ENCODE measurements at regions not wholly inside any gene's neighbourhood (a gene's known extent, or its start where the extent isn't known, plus 50 kb on each side); places are given as distances from the start of the nearest gene placed in this dataset.

DNA sequence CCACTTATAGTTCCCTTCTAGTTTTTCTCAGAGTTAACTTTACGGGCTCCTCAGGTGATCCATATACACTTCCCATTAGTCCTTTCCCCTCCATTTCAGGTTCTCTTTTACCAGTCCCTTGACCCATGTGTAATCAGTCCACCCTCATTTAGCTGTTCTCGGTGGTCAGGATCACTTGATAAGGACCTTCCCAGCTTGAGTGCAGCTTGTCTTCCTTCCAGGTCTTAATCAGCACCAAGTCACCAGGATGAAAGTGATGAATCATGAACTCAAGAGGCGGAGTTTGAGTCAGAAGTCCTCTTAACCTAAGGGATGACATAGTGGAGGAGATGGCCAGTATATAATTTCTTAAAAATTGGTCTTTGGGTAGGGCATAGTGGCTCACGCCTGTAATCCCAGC lies 63.1 kb upstream of the CNTNAP2 start:
- TF ChIP-seq, protein P1, sequence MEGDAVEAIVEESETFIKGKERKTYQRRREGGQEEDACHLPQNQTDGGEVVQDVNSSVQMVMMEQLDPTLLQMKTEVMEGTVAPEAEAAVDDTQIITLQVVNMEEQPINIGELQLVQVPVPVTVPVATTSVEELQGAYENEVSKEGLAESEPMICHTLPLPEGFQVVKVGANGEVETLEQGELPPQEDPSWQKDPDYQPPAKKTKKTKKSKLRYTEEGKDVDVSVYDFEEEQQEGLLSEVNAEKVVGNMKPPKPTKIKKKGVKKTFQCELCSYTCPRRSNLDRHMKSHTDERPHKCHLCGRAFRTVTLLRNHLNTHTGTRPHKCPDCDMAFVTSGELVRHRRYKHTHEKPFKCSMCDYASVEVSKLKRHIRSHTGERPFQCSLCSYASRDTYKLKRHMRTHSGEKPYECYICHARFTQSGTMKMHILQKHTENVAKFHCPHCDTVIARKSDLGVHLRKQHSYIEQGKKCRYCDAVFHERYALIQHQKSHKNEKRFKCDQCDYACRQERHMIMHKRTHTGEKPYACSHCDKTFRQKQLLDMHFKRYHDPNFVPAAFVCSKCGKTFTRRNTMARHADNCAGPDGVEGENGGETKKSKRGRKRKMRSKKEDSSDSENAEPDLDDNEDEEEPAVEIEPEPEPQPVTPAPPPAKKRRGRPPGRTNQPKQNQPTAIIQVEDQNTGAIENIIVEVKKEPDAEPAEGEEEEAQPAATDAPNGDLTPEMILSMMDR (optimal IDR thresholded peaks at IDR 0.05 in 1 of 3, IDR thresholded peaks at IDR 0.05 in 1 of 3, conservative IDR thresholded peaks at IDR 0.05 in 1 of 3; ENCODE audit: extremely low read depth in 1 of 3, insufficient read depth in 2 of 3, low read length in 3 of 3), result no peak
- TF ChIP-seq EZH2 (IDR thresholded peaks at IDR 0.05; ENCODE audit: low read length), result no peak

Data from keratinocyte (primary cell).